GM19463 (cell line): ENCODE measurements at regions not wholly inside any gene's neighbourhood (a gene's known extent, or its start where the extent isn't known, plus 50 kb on each side); places are given as distances from the start of the nearest gene placed in this dataset.
"Not testable (repeated sequence)": the region's sequence is repeated elsewhere in the genome, so short reads cannot be mapped to it uniquely, and the experiment has no call there.

Experiments
- ATAC-seq: cut with Tn5 transposase; IDR thresholded peaks from one replicate; pipeline ENCODE4 v1.9.1; 2021; ENCODE audit warnings: mild to moderate bottlenecking, moderate library complexity; ENCODE audit not compliant: unreplicated experiment

DNA sequence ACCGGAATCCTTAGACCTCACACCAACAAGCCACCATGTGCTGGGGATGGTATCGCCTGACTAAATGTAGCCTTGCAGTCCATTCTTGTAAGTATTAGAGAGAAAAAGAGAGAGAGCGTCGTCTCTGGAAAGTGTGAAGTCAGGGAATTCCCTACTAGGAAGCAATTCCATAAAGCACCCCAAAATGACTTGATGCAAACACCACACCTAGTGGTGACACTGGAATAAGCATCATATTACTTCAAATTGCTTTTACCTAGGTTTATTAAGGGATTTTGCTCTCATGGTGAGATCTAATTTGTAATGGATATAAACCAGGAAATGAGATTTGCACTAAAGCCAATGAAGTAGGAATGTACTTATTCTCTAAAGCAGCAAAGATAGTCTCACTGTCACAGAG, 111.4 kb upstream of the METTL9 start:
- ATAC-seq: not testable (repeated sequence)

DNA sequence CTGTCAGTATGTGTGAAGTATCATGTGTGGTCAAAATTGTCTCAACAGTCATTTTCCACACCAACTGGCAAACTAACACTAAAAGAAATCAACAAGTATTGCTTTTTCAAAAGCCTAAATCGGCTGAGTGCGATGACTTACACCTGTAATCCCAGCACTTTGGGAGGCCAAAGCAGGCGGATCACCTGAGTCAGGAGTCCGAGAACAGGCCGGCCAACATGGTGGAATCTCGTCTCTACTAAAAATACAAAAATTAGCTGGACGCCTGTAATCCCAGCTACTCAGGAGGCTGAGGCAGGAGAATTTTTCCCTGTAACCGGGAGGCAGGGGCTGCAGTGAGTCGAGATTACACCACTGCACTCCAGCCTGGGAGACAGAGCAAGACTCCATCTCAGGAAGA, 100.3 kb upstream of the METTL9 start:
- not testable (repeated sequence) for ATAC-seq

DNA sequence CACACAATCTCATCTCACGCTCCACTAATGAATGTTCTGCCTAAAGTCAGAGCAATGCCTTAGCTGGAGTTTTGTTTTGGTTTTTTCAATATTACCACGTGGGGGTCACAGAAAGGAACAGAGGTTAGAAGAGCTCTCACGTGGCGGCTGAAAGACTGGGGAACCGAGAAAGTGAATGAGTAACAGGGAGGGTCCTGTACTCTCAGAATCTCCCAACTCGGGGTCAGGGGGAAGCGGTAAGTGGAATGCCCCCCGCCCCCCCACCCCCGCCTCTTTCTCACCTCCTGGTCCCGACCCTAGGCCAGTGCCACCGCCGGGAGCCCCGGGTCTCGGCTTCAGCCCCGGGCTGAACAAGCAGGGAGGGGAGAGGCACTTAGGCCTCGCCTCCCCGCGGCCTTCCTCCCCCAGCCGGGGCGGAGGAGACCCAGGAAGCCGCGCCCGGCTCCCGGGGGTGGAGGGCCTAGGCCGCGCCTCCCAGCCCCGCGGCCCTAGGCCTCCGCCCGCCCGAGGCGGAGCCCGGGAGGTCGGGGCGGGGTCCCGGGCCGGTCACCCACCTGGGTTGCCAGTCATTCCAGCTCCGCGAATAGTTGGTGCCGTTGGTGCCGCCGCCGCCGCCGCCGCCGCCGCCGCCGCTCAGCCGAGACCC, 98.0 kb upstream of the METTL9 start:
- peak; percentile 58 for ATAC-seq

DNA sequence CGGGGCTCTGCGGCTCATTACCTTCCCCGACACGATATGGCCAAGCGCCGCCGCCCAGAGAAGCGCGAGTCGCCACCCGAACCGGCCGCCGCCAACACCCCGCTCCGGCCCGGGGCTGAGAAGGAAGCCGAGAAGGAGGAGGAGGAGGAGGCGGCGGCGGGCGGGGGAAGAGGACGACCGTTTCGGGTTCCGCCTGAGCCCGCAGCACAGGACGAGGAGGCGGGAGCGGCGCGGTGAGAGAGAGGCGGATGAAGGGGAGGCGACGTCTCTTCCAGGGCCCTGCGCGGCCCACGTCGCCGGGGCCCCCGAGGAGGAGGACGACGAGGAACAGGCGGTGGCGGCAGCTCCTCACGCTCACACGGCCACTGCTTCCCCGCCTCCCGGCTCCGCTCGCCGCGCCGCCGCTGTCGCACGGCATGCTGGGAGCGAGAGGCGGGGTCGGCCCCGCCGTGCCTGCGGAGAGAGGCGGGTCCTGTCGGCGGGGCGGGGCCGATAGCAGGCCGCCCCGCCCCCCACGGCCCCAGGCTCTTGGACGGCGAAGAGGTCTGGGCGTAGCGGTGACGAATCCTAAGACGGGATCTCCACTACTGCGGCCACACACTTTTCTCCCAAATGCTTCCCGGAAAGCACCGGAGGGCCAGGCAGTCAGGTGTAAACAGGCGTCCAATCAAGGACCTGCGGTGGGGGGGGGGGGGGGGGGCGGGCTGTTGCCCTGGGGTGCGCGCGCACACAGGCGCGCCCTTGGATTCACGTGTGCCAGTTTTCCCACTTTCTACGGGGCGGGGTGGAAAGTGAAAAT, 97.3 kb upstream of the METTL9 start:
- peak; percentile 59 for ATAC-seq

DNA sequence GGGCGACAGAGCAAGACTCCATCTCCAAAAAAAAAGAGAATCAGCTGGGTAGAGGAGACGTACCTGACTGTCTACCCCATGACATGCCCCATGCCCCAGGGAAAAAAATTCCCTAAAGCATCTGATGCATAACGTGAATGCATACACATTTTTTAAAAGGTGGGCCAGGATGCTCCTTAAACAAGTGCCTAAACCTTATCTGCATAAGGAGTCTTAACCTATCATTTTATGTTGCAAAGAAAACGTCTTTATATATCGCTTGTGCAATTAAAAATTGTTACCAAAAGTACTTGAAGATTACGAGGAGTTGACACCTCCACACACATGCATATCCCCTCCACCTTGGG, 95.8 kb upstream of the METTL9 start:
- ATAC-seq: not testable (repeated sequence)

DNA sequence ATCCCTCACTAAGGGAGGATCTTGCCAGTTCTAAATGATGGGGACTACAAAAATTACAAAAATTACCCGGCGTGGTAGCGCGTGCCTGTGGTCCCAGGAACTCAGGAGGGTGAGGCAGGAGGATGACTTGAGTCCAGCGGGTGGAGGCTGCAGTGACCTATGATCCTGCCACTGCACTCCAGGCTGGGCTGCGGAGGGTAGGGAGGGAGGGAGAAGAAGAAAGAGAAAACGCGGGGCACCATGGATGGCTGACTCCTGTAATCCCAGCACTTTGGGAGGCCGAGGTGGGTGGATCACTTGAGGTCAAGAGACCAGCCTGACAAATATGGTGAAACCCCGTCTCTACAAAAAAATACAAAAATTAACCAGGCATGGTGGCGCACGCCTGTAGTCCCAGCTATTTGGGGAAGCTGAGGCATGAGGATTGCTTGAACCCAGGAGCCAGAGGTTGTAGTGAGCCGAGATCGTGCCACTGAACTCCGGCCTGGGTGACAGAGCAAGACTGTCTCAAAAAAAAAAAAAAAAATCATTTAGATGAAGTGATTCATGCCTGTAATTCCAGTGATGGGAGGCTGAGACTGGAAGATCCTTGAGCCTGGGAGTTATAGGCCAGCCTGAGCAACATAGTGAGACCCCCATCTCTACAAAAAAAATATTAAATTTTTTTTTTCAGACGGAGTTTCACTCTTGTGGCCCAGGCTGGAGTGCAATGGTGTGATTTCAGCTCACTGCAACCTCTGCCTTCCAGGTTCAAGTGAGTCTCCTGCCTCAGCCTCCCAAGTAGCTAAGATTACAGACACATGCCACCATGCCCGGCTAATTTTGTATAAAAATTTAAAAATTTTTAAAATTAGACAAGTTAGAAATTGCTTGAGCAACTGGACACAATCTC, 95.2 kb upstream of the METTL9 start:
- ATAC-seq: not testable (repeated sequence)

DNA sequence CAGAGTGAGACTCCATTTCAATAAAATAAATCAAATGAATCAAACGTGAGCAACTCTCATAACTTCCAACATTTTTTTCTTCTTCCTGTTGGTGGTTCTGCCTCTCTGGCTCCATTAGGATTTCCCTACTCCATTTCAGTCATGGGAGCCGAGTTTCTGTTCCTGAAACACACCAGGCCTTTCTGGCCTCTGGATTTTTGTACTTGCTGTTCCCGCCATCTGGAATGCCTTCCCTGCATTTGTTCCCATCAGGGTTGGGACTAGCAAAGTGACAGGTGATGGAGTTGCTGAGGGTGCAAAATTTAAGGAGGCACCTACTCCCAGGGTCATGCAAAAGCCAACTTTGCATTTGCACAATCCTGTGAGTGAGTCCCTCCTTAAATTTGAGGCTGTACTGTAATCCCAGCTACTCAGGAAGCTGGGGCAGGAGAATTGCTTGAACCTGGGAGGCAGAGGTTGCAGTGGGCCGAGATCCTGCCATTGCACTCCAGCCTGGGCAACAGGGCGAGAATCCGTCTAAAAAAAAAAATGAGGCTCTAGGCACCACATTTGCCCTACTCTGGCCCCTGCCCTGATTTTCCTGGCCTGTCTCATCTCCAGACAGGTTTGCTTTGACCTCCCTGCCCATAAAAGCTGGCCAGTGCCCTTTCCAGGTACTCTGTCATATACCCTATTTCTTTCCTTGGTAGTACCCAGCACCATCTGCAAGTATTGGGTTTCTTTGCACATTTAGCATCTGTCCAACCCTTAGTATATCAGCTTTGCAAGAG, 93.4 kb upstream of the METTL9 start:
- ATAC-seq: not testable (repeated sequence)

DNA sequence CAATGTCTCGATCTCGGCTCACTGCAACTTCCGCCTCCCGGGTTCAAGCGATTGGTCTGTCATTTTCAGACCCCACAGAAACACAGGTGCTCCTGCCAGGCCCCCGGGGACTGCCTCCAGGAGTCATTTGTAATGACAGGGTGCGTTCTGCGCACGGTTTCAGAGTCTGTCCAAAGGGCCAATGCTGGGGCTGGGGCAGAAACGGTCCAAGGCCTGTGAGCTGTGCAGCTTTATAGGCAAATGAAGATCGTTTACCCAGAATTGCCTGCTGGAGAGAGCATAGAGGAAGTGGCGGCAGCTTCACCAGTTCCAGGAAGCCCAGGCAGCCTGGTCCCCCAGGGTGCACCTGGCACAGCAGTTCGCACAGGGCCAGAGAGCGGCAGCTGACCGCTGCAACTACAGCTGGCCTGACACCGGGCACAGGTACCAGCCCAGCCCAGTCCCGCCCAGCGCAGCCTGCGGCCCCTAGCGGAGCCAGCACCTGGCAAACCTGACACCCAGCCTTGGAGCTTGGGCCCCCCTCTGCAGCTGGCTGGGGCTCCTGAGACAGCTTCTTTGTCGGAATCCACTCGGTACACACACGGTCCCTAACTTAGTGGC, 92.4 kb upstream of the METTL9 start:
- ATAC-seq: peak; percentile 56

DNA sequence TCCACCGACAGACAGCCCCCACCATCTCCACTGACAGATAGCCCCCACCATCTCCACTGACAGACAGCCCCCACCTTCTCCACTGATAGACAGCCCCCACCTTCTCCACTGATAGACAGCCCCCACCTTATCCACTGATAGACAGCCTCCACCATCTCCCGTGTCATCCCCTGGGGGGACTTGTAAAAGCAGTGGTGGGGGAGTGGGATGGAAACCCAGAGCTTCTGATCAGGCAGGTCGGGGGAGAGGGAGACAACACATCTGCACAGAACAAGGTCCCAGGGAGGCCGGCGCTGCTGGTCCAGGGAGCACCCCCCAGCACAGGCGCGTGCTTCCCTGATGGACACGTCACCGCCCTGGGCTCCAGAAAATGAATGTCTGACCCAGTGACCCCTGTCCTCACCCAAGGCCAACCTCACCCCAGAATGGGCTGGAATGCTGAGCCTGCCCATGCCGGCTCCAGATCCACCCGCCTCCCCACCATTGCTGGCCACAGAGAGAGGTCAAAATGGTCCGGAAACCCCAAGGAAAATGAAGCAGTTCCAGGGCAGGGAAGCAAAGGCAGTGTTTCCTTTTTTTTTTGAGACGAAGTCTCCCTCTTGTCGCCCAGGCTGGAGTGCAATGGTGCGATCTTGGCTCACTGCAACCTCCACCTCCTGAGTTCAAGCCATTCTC, 91.6 kb upstream of the METTL9 start:
- not testable (repeated sequence) for ATAC-seq

DNA sequence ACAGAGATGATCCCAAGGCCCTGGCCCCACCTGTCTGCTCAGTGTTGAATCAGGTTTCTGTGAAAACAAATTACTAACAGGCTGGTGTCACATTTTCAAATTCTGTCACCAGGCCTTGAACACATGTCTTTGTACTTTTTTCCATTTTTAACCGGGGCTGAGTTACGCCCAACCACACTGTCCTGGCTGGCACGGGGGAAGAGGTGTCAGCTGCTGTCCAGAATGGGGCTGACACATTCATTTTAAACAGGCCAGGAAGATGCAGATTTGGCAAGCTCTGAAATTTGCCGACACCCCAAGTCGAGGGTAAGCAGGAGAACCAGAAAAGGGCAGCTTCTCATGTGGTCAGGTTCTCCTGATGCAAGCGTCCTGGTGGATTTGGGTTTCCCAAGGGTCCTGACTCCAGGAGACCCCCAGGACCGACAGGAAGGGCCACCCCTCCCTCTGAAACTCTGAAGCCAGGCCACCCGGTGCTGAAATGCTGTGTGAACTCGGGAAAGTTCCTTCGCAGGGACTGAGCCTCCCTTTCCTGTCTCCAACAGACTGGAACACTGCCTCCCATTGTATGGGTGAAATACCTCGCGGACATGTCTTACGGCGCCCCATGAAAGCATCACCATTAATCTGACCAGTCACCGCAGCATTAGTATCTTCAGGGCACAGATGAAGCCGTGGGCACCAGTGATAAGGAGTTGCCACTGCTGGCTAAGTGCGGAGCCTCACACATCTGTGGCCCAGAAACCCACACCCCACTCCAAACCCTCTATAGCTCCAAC, 90.5 kb upstream of the METTL9 start:
- not testable (repeated sequence) for ATAC-seq

DNA sequence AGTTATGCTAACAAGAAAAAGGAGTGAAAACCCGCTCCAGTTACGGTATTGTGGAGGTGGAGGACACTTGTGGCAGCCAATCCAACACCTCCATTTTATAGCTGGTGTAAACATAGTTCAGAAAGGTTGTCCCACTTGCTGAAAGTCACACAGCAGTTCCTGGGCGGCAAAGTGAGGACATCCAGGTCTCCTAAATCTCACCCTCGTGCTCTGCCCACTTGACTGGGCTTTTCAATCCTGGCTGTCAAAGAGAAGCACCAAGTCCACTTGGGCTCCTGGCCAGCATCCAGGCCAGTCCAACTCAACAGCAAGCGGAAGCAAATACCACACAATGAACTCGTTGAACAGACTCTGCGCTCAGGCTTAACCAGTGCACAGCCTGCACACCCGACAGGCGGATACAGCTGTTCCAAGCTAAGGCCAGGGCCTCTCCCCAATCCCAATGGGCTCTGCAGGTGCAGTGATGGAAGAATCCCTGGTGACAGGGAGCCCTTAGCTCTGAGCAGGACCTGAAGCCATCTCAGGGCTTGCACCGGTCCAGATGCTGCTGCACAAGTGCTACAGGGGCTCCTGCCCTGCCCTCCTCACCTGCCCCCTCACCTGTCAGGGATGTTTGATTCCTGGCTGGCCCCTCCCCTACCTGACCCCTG, 89.8 kb upstream of the METTL9 start:
- not testable (repeated sequence) for ATAC-seq

DNA sequence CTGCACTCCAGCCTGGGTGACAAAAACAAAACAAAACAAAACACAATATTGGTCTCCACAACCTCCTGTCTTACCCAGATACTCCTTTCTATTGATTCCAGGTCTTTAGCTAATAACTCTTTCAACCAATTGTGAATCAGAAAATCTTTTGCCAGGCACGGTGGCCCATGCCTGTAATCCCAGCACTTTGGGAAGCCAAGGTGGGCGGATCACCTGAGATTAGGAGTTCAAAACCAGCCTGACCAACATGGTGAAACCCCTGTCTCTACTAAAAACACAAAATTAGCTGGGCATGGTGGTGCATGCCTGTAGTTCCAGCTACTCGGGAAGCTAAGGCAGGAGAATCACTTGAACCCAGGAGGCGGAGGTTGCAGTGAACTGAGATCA, 88.5 kb upstream of the METTL9 start:
- not testable (repeated sequence) for ATAC-seq

DNA sequence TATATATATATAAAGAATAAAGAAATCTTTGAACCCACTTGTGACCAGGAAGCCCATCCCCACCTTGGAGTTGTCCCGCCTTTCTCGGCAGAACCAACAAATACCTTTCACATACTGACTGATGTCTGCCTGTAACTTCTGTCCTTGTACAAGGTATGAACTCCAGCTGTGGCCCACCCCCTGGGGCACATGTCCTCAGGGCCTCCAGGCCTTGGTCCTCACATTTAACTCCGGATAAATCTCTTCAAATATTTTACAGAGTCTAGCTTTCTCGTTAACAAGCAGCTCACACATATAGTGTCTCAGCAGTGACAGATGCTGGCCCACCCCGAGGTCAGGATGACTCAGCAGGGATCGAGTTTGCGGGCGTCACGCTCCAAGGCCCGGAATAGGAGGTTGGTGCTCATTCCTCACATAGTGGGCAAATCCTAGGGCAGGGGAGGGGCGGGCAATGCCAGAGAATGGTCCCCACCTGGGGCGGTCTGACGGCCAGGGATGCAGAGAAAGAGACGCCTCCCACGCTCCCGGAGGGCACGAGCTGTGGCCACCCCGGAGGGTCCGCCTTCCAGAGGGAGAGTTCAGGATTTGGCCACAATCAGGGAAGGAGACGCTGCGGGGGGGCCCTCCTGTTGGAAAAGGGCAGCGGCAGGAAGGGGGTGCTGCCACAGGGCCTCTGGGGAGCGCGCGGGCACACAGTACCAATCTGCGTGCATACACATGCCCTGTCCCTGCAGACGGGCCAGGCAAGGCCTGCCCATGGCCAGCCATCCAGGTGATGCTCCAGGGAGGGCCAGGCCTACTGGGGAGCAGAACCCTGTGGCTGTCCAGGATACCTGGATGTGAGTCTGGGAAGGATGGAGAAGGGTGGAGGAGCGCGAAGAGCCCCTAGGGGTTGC, 87.8 kb upstream of the METTL9 start:
- not testable (repeated sequence) for ATAC-seq

DNA sequence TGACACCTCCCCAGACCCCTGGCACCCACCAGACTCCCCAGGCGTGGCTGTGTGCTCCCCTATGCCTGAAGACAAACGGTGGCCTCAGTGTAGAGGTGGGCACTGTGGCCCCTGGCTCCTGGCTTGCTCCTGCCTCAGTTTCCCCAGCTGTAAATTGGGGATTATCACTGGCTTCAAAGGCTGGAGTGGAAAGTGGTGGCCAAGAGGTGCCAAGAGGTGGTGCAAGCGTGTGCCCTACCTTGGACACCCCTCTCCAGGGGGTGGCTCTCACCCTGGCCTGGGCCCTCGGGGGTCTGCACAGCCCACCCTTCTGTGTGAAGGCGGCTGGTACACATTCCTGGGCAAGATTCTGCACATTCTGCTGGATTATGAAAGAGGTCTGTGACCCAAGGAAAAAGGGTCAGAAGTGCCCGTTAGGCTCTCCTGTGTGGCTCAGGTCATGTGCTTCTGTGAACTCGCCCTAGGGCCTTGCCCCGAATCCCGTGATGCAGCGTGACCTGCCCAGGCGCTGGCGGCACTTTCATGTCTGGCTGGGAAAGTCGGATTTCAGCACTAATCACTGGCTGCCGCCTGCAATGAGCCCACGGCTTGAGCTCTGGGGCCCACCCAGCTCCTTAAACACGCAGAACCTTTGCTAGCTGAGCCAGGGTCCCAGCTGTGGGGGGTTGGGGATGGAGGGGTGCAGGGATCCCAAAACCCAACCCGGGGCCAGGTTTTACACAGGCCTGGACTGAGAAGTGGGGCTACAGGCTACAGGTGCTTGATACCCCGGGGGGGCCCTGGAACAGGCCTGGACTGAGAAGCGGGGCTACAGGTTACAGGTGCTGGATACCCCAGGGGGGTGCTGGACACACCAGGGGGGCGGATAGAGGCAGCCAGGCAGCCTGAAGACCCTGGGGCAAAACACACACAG, 86.8 kb upstream of the METTL9 start:
- ATAC-seq: not testable (repeated sequence)

DNA sequence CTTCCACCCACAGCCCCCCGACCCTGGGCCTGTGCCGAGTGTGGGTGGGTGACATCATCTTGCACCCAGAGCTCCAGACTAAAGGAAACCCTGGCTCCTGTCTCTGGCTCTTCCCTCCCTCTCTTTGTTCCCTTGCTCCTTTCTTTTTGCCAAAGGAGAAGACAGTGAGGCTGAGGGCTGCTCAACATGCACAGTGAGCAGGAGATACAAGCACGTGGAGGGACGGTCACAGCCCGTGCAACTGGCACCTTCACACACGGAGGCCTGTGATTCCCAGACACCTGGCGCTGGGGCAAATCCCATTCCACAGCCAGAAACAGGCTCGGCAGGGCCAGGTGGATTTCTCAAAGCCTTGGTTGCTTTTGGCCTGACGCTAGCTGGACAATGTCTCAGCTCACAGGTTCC, 86.0 kb upstream of the METTL9 start:
- not testable (repeated sequence) for ATAC-seq

DNA sequence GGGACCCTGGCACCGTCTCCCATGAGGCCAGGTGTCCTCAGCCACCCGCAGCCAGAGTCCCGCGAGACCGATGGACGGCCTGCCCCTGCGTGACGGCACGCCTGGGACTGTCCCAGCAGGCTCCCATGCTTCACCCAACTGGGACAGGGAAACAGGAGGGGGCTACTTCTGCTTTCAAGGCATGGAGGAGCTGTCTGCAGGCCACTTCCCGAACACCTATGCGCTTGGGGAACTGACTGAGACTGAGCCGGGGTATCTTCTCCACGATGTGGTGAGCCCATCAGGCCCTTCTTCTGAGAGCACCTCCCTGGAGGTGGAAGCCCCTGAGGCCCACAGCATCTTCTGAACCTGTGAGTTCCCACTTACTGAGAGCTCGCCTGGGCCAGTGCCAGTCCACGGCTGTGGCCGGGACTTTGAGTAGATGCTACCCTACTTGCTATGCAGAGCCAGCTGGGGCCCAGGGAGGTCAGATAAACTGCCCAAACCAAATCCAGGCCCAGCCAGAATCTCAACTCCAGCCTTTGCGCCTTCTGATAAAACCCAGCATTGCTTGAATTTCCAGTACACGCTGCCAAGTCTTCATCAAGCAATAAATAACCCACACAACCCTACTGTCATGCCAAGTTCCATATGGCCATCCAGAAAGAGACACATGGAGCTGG, 85.4 kb upstream of the METTL9 start:
- ATAC-seq: peak; percentile 29
